NCI-H345 treated with DMSO at 0.1 percent for 48 hours (cell line): ENCODE measurements at regions not wholly inside any gene's neighbourhood (a gene's known extent, or its start where the extent isn't known, plus 50 kb on each side); places are given as distances from the start of the nearest gene placed in this dataset.
A peak's percentile ranks its signal among the peaks of the same experiment; 100 is the strongest.

ENCODE experiments used
- DNase-seq: peaks from one replicate; lab custom pipeline; 2025; ENCODE audit not compliant: unreplicated experiment; lab: John Stamatoyannopoulos, UW

GRCh38 chr3:194738254-194739093, 52.8 kb downstream of the FAM43A start:
- DNase-seq, result no peak

- no peak for DNase-seq
Observed at GRCh38 chr3:194739498-194740284, 54.0 kb downstream of the FAM43A start.

DNA sequence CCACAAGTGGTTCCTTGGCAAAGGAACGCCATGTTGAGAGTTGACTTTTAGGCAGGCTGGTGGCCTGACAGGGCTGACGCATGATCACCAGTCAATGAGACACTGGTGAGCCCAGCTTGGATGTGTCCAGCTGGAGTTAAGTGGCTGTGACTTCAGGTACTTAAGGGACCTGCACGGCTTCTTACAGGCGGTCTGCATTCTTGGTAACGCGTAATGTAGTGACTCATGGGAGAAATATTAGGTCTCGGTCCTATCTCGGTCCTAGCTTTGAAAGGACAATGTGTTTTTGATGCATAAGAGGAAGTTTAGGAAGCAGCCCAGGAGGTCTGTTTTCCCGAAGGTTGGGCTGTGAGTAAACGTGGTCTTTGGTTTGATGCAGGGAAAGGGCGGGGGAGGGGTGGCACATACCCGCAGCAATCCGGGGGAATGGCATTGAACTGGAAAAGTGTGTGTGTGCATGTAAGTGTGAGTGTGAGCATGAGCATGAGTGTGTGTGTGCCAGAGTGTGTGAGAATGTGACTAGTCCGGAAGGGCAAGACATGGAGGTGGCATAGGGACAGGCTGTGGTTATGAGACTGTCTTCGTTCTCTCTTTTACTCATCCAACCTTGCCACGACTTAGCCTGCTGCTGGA, 55.3 kb downstream of the FAM43A start:
- DNase-seq, result no peak

- no peak for DNase-seq
Observed at GRCh38 chr3:194741916-194742315, 56.2 kb downstream of the FAM43A start.

- DNase-seq, result no peak
Observed at GRCh38 chr3:194744826-194745225, 59.1 kb downstream of the FAM43A start.

DNA sequence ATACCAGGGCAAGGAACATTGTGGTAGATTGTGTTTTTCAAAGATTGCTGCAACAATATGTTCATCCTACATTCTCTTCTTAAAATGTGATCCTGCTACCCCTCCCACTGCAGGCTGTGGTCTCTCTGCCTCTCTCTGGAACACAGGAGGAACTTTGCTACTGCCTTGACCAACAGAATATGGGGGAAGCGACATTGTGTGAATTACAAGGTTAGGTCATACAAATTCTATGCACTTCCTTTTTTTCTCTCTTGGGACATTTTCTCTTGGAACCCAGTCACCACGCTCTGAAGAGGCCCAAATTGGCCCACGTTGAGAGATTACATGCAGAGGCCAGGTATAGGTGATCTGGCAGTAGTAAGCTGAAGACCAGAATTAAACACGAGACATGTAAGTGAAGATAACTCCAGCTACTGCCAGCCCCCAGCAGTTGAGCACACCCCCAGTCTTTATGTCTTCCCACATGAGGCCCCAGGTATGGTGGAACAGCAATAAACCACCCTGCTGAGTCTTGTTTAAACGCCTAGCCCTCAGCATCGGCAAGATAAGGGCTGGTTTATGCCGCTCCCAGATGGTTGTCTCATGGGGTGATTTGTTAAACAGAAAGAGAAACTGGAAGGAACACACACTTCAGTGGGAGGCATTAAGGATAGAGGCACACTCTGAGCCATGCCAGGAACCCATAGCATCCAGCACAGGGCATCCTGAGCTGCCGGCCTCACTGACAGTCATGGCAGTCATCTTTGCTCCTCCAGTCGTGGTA, 59.9 kb downstream of the FAM43A start:
- DNase-seq, result no peak

GRCh38 chr3:194748225-194748624, 62.5 kb downstream of the FAM43A start:
- no peak for DNase-seq

GRCh38 chr3:194749631-194750490, 64.2 kb downstream of the FAM43A start:
- DNase-seq, result no peak

DNA sequence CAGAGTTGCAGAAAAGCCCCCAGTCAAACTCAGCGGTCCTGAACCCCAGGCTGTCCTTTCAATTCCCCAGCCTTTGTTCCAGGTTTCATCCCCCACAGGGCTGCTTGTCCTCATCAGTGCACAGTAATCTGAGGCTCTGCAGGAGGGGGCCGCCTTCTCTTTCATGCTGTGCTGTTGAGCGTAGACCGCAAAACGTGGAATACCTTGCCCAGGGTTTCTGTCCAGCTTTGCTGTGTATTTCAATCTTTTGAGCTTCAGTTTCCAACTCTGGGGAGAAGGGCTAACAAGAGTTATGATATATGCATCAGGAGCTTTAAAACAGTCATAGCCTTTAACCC, 64.8 kb downstream of the FAM43A start:
- peak; percentile 67 for DNase-seq

DNA sequence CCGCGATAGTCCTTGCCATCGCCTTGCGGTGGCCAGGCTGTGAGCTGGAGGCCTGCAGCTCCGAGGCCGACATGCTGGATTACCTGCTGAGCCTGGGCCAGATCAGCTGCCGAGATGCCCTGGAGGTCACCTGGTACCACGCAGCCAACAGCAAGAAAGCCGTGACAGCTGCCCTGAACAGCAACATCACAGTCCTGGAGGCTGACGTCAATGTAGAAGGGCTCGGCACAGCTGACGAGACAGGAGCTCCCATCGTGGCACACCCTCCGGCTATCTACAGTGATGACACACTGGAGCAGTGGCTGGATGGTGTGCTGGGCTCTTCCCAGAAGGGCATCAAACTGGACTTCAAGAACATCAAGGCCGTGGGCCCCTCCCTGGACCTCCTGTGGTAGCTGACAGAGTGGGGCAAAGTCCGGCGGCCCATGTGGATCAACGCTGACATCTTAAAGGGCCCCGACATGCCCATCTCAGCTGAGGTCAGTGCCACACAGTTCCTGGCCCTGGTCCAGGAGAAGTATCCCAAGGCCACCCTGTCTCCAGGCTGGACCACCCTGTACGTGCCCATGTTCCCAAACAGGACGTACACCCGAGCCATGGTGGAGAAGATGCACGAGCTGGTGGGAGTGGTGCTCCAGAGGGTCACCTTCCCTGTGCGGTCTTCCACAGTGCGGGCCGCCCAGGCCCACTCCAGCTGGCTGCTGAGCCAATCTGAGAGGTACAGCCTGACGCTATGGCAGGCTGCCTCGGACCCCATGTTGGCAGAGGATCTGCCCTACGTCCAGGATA, 70.2 kb downstream of the FAM43A start:
- no peak for DNase-seq

GRCh38 chr3:194756460-194756779, 70.7 kb downstream of the FAM43A start:
- DNase-seq, result no peak

- peak; percentile 34 for DNase-seq
Observed at GRCh38 chr3:194756791-194757325, 71.2 kb downstream of the FAM43A start.

GRCh38 chr3:194757647-194758061, 72.0 kb downstream of the FAM43A start:
- DNase-seq, result no peak

GRCh38 chr3:194758716-194759115, 73.0 kb downstream of the FAM43A start:
- no peak for DNase-seq

GRCh38 chr3:194760494-194761137, 74.9 kb downstream of the FAM43A start:
- no peak for DNase-seq

- peak; percentile 68 for DNase-seq
Observed at GRCh38 chr3:194761384-194761783, 75.7 kb downstream of the FAM43A start.

GRCh38 chr3:194766845-194767244, 81.2 kb downstream of the FAM43A start:
- DNase-seq, result no peak

DNA sequence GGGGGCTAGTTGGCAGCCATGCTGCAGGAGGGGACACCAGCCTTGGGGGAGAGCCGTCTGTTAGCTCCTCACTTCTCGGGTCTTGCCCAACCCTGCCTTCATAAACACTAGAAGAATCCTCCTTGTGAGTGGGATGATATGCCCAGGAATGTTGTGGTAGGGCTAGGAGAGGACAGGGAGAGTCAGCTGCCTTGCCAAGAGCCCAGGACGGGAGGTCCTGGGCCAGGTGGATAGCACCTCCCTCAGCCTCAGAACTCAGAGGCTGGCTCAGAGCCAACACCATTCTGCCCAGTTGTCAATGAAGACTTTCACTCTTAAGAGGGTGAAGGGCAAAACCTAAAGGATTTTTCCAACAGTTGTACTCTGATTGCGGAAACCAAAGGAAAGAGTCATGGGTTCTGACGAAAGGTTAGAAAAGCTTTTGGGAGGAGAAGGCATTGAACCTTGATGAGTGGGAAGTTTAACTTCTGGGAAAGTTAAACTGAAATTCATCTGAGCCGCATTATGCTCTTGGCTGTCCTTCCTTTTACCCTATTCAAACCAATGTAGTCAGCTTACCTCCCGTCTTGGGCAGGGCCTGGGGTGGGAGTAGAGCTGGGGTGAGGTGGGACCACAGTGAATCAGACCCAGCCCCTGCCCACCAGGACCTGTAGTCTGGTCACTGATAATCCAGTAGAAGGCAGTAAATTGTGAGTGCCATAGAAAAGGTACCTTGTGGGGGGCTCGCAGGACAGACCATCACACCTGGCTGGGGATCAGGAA, 81.9 kb downstream of the FAM43A start:
- no peak for DNase-seq
